GM06990 (cell line): ENCODE measurements at regions not wholly inside any gene's neighbourhood (a gene's known extent, or its start where the extent isn't known, plus 50 kb on each side); places are given as distances from the start of the nearest gene placed in this dataset.

Source experiments
- DNase-seq: peaks from one replicate; pipeline ENCODE4 v3.0.0-alpha.2; 2011; ENCODE audit not compliant: insufficient read length; ENCODE audit errors: extremely low read depth
- H3K27me3 ChIP-seq: replicated peaks from 2 replicates; pipeline ENCODE4 v1.6.0; 2011; ENCODE audit warnings: low read length; ENCODE audit not compliant: control insufficient read depth, insufficient read depth
- H3K36me3 ChIP-seq: 2 replicates; pipeline ENCODE4 v1.5.1; 2011; ENCODE audit warnings: low read length; ENCODE audit not compliant: control insufficient read depth, insufficient read depth
- H3K4me3 ChIP-seq: replicated peaks from 2 replicates; pipeline ENCODE4 v1.5.1; 2011; ENCODE audit warnings: low read depth, mild to moderate bottlenecking, control low read depth, low read length
- TF ChIP-seq, protein P1 (sequence below): IDR thresholded peaks from 2 replicates; pipeline ENCODE4 v1.5.1; 2011; ENCODE audit warnings: low read length, control low read depth, mild to moderate bottlenecking, inconsistent platforms; ENCODE audit not compliant: insufficient read depth, poor library complexity, severe bottlenecking

DNA sequence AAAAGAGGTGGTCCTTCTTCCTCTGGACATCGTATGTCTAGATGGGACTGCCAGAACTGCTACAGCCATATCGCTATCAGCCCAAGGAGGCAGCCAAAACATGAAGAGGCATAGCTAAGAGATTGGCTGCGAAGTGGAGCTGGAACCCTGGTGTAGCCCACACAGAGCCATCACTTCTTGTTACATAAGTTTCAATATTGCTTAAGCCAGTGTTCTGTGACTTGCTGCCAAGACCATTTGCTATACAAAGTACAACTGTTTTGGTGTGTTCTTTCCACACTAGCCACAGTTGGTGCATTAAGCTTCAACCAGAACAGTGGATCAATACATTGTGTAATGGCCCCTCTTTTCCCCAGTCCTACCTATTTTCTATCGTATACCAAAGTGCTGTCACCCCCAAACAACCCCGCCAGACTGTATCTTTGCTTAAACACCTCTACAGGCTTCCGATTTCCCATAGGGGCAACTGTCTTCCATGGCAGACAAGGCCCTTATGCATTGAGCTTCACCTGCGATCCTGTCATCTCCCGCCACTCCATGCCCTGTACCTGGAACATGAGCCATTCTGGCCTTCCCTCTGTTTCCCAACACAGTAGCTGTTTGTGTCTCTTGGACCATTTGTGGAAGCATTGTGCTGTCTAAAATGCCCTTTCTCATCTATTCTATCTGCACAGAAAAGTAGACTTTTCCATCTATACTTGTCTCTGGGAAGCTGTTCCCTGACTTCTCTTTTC lies 241.8 kb downstream of the TTLL7 start:
- no peak for DNase-seq
- no peaks in the 10 kb centered on the region for H3K27me3 ChIP-seq
- TF ChIP-seq, protein P1, sequence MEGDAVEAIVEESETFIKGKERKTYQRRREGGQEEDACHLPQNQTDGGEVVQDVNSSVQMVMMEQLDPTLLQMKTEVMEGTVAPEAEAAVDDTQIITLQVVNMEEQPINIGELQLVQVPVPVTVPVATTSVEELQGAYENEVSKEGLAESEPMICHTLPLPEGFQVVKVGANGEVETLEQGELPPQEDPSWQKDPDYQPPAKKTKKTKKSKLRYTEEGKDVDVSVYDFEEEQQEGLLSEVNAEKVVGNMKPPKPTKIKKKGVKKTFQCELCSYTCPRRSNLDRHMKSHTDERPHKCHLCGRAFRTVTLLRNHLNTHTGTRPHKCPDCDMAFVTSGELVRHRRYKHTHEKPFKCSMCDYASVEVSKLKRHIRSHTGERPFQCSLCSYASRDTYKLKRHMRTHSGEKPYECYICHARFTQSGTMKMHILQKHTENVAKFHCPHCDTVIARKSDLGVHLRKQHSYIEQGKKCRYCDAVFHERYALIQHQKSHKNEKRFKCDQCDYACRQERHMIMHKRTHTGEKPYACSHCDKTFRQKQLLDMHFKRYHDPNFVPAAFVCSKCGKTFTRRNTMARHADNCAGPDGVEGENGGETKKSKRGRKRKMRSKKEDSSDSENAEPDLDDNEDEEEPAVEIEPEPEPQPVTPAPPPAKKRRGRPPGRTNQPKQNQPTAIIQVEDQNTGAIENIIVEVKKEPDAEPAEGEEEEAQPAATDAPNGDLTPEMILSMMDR, result no peak

DNA sequence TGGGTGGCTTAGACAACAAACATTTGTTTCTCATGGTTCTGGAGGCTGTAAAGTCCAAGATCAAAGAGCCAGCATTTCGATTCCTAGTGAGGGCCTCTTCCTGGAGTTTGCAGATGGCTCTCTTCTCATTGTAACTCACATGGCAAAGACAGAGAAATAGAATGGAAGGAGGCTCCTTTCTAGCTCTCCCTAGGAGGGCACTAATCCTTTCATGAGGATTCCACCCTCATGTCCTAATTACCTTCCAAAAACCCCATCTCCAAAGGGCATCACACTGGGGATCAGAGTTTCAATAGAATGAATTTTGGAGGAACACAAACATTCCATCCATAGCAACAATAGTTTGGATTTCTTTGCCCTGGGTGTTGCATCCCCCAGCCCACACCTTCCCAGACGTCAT lies 247.3 kb downstream of the TTLL7 start:
- TF ChIP-seq, protein P1, result no peak
- no peak for DNase-seq

More for the DNA sequence above, 241.8 kb downstream of the TTLL7 start:
- H3K36me3 ChIP-seq, result no peaks in the 10 kb centered on the region
- H3K4me3 ChIP-seq, result no peak overlapping the region

DNA sequence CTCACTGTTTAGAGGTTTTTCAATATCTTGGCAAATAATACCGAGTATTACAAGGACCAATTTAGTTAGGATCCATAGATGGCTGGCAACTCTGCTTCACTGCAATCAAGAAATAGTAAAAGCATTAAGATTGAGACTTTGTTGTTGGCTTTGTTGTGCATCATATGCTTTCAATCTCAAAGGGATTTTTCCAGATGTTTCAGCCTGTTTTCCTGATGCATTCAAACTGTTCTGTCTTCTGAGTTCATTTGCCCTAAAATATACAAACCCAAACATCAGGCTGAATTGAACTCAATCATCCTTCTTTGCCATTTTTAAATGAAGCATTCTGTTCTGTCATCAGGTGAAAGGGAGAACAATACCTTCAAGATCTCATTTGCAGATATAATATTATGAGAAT lies 248.7 kb downstream of the TTLL7 start:
- H3K36me3 ChIP-seq, result no peaks in the 10 kb centered on the region
- TF ChIP-seq, protein P1, result no peak
- H3K4me3 ChIP-seq, result no peak overlapping the region
- no peaks in the 10 kb centered on the region; the same call in 1 of the 2 replicates for H3K27me3 ChIP-seq
- no peak for DNase-seq

More for the DNA sequence above, 247.3 kb downstream of the TTLL7 start:
- no peaks in the 10 kb centered on the region for H3K36me3 ChIP-seq
- H3K4me3 ChIP-seq, result no peak overlapping the region
- no peaks in the 10 kb centered on the region; the same call in 1 of the 2 replicates for H3K27me3 ChIP-seq

DNA sequence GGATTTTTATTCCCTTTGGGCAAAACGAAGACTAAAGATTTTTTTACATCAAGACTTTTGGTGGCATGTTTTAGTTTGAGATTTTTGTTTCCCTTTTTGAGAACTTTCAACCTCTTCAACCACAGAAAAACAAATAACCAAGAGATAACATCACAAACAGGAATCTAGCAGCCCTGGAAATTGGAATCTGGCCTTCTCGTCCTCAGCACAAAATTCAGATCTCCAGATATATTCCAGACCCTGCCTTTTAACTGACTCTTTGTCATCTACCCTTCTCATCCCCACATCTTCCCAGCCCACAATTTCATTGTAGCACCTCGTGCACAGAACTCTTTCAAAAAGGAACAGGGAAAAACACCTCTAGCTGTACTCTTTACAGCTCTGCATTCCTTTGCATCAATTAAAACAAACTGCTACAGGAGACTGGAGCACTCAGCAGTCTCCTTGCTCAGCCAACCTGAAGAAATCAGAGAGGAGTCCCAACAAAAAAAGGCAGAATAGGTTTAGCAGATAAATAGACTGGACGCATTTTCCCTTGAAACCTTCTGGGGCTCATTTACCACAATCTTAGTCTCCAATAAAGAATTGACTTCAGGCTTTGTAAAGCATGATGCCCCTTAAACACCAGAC lies 251.0 kb downstream of the TTLL7 start:
- TF ChIP-seq, protein P1, result no peak
- H3K27me3 ChIP-seq, result no peaks in the 10 kb centered on the region; the same call in 1 of the 2 replicates
- H3K4me3 ChIP-seq, result no peak overlapping the region
- DNase-seq, result no peak
- no peaks in the 10 kb centered on the region for H3K36me3 ChIP-seq

DNA sequence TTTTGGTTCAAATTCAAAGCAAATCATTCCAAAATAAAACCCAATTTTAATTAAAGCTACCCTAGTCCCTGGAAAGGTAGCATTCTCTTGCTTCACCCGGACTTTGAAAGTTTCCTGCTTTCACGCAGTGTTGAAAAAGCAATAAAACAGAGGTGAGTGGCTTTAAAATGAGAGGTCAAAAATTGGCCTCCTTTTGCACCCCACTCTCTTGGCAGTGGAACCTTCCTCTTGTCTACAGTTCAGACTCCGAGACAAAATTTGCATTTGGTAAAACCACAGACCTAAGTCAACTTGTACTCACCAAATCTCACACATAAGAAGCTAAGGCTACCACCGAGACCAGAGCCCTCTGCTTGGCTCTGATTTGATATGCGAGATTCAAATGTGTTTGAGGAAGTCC lies 252.7 kb downstream of the TTLL7 start:
- TF ChIP-seq, protein P1, result no peak
- no peak for DNase-seq
- no peaks in the 10 kb centered on the region; the same call in 1 of the 2 replicates for H3K27me3 ChIP-seq
- H3K4me3 ChIP-seq, result no peak overlapping the region
- H3K36me3 ChIP-seq, result no peaks in the 10 kb centered on the region

DNA sequence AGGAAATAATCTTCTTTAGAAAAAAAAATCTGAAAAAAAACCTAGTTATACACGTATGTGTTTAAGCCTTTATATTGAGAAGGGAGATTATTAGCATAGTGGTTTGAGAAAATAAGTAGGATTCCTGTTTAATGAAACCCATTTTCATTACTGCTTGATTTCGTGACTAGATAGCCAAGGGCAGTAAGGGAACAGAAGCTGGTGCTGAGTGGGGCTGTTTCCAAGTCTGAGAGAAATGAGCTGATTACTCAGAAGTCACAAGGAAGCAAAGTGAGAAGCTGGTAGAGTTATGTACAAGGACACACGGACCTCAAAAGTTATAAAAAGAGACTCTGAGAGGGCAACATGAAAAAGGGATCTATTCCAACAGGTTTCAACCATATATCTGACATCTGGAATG lies 256.5 kb downstream of the TTLL7 start:
- no peak for DNase-seq
- no peak overlapping the region for H3K4me3 ChIP-seq
- H3K27me3 ChIP-seq, result no peaks in the 10 kb centered on the region
- no peaks in the 10 kb centered on the region for H3K36me3 ChIP-seq
- TF ChIP-seq, protein P1, result no peak
